Right lobe of liver (tissue), 4 donors: ENCODE measurements at regions not wholly inside any gene's neighbourhood (a gene's known extent, or its start where the extent isn't known, plus 50 kb on each side); places are given as distances from the start of the nearest gene placed in this dataset.

Source experiments
- CTCF ChIP-seq, 4 donors: fragments of 200-600 bp in 3 of 4; fragments of 450-650 bp in 1 of 4; IDR thresholded peaks; one replicate each; pipeline versions ENCODE4 v1.5.1 to v1.8.0; 2016 to 2022; ENCODE audit warnings: antibody characterized with exemption in 4 of 4, mild to moderate bottlenecking in 2 of 4
- POLR2A ChIP-seq: fragments of 450-650 bp; IDR thresholded peaks from one replicate; pipeline ENCODE4 v1.6.1; 2017; ENCODE audit warnings: antibody characterized with exemption, mild to moderate bottlenecking
- donor health status: DM: no; HTN: no; CAD: no.
- donor health status: DM: no; HTN: no; CAD: no.
- donor health status: DM: no; HTN: yes; CAD: no.

- TF ChIP-seq POLR2A (no peak), CTCF (IDR thresholded peaks at IDR 0.05) (no peak)
Measured at GRCh38 chr7:126210707-126211106, 1042.0 kb downstream of the GRM8 start.
